ENCODE measurements at regions not wholly inside any gene's neighbourhood (a gene's known extent, or its start where the extent isn't known, plus 50 kb on each side); places are given as distances from the start of the nearest gene placed in this dataset.

DNA sequence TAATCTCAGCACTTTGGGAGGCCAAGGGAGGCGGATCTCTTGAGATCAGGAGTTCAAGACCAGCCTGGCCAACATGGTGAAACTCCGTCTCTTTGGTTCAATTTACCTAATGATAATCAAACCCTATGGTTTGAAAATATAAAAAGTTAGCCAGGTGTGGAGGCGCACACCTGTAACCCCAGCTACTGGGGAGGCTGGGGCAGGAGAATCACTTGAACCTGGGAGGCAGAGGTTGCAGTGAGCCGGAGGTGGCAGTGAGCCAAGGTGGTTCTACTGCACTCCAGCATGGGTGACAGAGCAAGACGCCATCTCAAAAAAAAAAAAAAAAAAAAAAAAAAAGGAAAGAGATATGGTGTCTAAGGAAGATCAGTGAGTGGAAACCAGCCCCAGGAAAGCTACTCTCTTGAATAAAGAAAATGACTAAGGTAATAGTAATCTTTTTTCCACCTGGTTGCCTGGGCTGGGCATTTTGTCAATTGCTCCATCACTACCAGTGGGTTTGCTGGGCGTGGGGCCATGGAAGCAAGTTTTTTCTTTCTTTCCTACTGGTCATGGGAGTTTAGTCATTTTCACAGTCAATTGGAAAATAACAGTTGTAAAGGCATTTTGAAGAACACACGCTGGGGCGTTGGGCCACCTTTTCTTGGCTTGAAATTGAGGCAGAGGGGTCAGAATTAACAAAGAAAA lies 387.6 kb upstream of the RGMA start:
- Histone ChIP-seq H3K36me3 (replicated peaks; ENCODE audit: insufficient read depth, low read depth) (no peaks in the 10 kb centered on the region), H3K9me3 (ENCODE audit: low read depth) (no peaks in the 10 kb centered on the region), H3K27ac (no peak overlapping the region), H3K4me2 (no peak overlapping the region), H4K20me1 (ENCODE audit: insufficient read depth, poor library complexity, severe bottlenecking) (no peaks in the 10 kb centered on the region), H3K4me1 (ENCODE audit: insufficient read depth) (no peaks in the 10 kb centered on the region), H3K79me2 (no peaks in the 10 kb centered on the region), H3K27me3 (no peaks in the 10 kb centered on the region), H3K9me2 (replicated peaks; ENCODE audit: insufficient read depth) (no peaks in the 10 kb centered on the region), H3K4me3 (no peak overlapping the region), H2AFZ (no peak overlapping the region)
- WGBS (ENCODE audit: low lambda C conversion rate, missing lambda C conversion rate): 83% methylated on average over 8 of the region's 8 CpGs
- TF ChIP-seq, protein P1, sequence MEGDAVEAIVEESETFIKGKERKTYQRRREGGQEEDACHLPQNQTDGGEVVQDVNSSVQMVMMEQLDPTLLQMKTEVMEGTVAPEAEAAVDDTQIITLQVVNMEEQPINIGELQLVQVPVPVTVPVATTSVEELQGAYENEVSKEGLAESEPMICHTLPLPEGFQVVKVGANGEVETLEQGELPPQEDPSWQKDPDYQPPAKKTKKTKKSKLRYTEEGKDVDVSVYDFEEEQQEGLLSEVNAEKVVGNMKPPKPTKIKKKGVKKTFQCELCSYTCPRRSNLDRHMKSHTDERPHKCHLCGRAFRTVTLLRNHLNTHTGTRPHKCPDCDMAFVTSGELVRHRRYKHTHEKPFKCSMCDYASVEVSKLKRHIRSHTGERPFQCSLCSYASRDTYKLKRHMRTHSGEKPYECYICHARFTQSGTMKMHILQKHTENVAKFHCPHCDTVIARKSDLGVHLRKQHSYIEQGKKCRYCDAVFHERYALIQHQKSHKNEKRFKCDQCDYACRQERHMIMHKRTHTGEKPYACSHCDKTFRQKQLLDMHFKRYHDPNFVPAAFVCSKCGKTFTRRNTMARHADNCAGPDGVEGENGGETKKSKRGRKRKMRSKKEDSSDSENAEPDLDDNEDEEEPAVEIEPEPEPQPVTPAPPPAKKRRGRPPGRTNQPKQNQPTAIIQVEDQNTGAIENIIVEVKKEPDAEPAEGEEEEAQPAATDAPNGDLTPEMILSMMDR (IDR thresholded peaks at IDR 0.05; ENCODE audit: poor library complexity): no peak
- TF ChIP-seq EZH2 (IDR thresholded peaks at IDR 0.05; ENCODE audit: borderline replicate concordance) (no peak), EZH2phosphoT487 (IDR thresholded peaks at IDR 0.05; ENCODE audit: low read depth, severe bottlenecking, unreplicated experiment) (no peak)
- no peak for DNase-seq (ENCODE audit: low spot score)

DNA sequence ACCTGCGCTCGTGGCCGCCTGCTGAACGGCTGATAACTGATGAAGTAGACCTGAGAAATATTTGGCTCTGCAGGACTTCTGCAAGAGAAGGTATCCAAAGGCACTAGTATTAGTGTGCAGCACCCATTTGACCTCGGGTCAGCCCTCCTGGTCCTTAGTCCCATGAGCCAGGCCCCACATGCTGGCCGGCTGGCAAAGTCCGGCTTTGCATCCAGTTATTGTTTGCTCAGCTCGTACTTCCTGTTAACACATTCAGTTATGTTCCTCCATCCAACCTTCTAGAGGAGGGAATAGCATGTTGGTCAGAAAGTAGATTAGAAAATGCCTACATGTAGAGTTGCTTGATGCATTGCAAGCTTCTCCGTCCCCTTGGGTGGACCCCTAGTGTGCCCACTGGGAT lies 385.7 kb upstream of the RGMA start:
- Histone ChIP-seq H3K36me3 (replicated peaks; ENCODE audit: insufficient read depth, low read depth) (no peaks in the 10 kb centered on the region), H3K27me3 (no peaks in the 10 kb centered on the region), H3K4me3 (no peak overlapping the region), H3K27ac (no peak overlapping the region), H3K79me2 (no peaks in the 10 kb centered on the region), H2AFZ (no peak overlapping the region), H3K4me2 (no peak overlapping the region), H3K9me2 (replicated peaks; ENCODE audit: insufficient read depth) (no peaks in the 10 kb centered on the region), H3K9me3 (ENCODE audit: low read depth) (no peaks in the 10 kb centered on the region), H4K20me1 (ENCODE audit: insufficient read depth, poor library complexity, severe bottlenecking) (no peaks in the 10 kb centered on the region), H3K4me1 (ENCODE audit: insufficient read depth) (no peaks in the 10 kb centered on the region)
- DNase-seq (ENCODE audit: low spot score): no peak
- TF ChIP-seq EZH2phosphoT487 (IDR thresholded peaks at IDR 0.05; ENCODE audit: low read depth, severe bottlenecking, unreplicated experiment): no peak
- TF ChIP-seq, protein P1 (IDR thresholded peaks at IDR 0.05; ENCODE audit: poor library complexity): no peak
- TF ChIP-seq EZH2 (IDR thresholded peaks at IDR 0.05; ENCODE audit: borderline replicate concordance): no peak
- WGBS (ENCODE audit: low lambda C conversion rate, missing lambda C conversion rate): 78% methylated on average over 9 of the region's 9 CpGs

DNA sequence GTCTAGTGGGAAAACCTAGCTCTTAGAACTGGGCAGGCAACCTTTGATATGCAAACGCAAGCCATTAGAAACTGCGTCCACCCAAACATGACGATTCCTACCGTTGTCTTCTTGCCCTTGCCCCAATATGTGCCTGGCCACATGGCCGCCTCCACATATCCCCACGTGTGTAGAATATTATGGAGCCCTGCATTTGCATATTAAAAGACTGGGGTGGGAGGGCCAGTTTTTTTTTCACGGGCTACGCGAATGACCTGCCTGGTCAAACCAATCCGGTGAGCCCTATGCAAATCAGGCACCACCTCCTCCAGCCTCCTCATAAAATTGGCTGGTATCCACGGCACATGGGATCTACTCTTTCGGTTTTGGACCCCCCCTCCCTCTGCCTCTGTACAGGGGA lies 381.0 kb upstream of the RGMA start:
- H3K36me3 ChIP-seq (replicated peaks; ENCODE audit: insufficient read depth, low read depth): no peaks in the 10 kb centered on the region
- WGBS (ENCODE audit: low lambda C conversion rate, missing lambda C conversion rate): 76% methylated on average over 12 of the region's 12 CpGs
- TF ChIP-seq, protein P1 (IDR thresholded peaks at IDR 0.05; ENCODE audit: poor library complexity): no peak
- TF ChIP-seq EZH2 (IDR thresholded peaks at IDR 0.05; ENCODE audit: borderline replicate concordance) (no peak), EZH2phosphoT487 (IDR thresholded peaks at IDR 0.05; ENCODE audit: low read depth, severe bottlenecking, unreplicated experiment) (no peak)
- H4K20me1 ChIP-seq (ENCODE audit: insufficient read depth, poor library complexity, severe bottlenecking): no peaks in the 10 kb centered on the region
- no peak overlapping the region for H2AFZ ChIP-seq
- H3K27me3 ChIP-seq: peaks cover 7% of the 10 kb centered on the region
- H3K27ac ChIP-seq: no peak overlapping the region
- DNase-seq (ENCODE audit: low spot score): no peak
- no peak overlapping the region for H3K4me3 ChIP-seq
- no peak overlapping the region for H3K4me2 ChIP-seq
- H3K79me2 ChIP-seq: no peaks in the 10 kb centered on the region
- H3K9me2 ChIP-seq (replicated peaks; ENCODE audit: insufficient read depth): no peaks in the 10 kb centered on the region
- H3K4me1 ChIP-seq (ENCODE audit: insufficient read depth): no peaks in the 10 kb centered on the region
- H3K9me3 ChIP-seq (ENCODE audit: low read depth): no peaks in the 10 kb centered on the region

Data from hepatocyte (in vitro differentiated cells).